B cell (primary cell): ENCODE measurements at regions not wholly inside any gene's neighbourhood (a gene's known extent, or its start where the extent isn't known, plus 50 kb on each side); places are given as distances from the start of the nearest gene placed in this dataset.

Experiments used
- ATAC-seq: fragments of 200-7000 bp; cut with Tn5 transposase; one replicate; pipeline ENCODE4 v1.10.0; 2021; ENCODE audit warnings: low read depth, mild to moderate bottlenecking, moderate number of reproducible peaks, moderate library complexity
- CTCF ChIA-PET: fragments of 350-600 bp; sonication (Branson Sonifier 250); formaldehyde crosslinking; loops from one replicate; lab custom pipeline; 2021; ENCODE audit warnings: antibody characterized with exemption, inconsistent platforms; lab: Charles Lee
- POLR2A ChIA-PET: fragments of 350-600 bp; sonication (Branson Sonifier 250); formaldehyde crosslinking; loops from one replicate; lab custom pipeline; 2021; ENCODE audit warnings: antibody characterized with exemption; lab: Charles Lee
- DNase-seq: peaks from one replicate; pipeline ENCODE4 v3.0.0; 2013
- H2AFZ ChIP-seq: 2 replicates; pipeline ENCODE4 v1.6.1; 2012; ENCODE audit warnings: mild to moderate bottlenecking, low read depth, low read length; ENCODE audit not compliant: insufficient read depth, poor library complexity, severe bottlenecking
- H3K27ac ChIP-seq, 2 donors: 1 replicate in 1 of 2; 2 replicates in 1 of 2; pipeline ENCODE4 v1.5.1; 2012 to 2013; ENCODE audit warnings: low read length in 2 of 2, mild to moderate bottlenecking in 2 of 2, moderate library complexity in 1 of 2
- H3K27me3 ChIP-seq, 4 experiments: fragments of 200-600 bp in 1 of 4; sonication (generic) in 1 of 4; replicated peaks in 1 of 4; 1 replicate in 2 of 4; 2 replicates in 2 of 4; pipeline versions ENCODE4 v1.6.1 to v1.7.0; 2013 to 2016; ENCODE audit warnings: low read length in 3 of 4, mild to moderate bottlenecking in 2 of 4, mixed read lengths in 1 of 4, moderate library complexity in 1 of 4; ENCODE audit not compliant: insufficient read depth in 4 of 4, control insufficient read depth in 3 of 4; ENCODE audit errors: control extremely low read depth in 1 of 4
- H3K36me3 ChIP-seq, 2 experiments: replicated peaks in 1 of 2; 1 replicate in 1 of 2; 2 replicates in 1 of 2; pipeline versions ENCODE4 v1.6.1 to v1.7.1; 2013; ENCODE audit warnings: low read length in 1 of 2; ENCODE audit not compliant: insufficient read depth in 2 of 2, control insufficient read depth in 1 of 2; ENCODE audit errors: control extremely low read depth in 1 of 2, extremely low read depth in 1 of 2
- H3K4me1 ChIP-seq, 2 donors: fragments of 200-600 bp in 1 of 2; sonication (generic) in 1 of 2; 1 replicate in 1 of 2; 2 replicates in 1 of 2; pipeline versions ENCODE4 v1.5.1 to v1.6.1; 2013 to 2017; ENCODE audit warnings: low read length in 2 of 2; ENCODE audit not compliant: control insufficient read depth in 2 of 2, insufficient read depth in 2 of 2
- H3K4me2 ChIP-seq: replicated peaks from 2 replicates; pipeline ENCODE3; 2012; ENCODE audit warnings: mild to moderate bottlenecking, low read depth, low read length; ENCODE audit not compliant: poor library complexity, severe bottlenecking
- H3K4me3 ChIP-seq, 5 experiments: fragments of 200-600 bp in 1 of 5; sonication (generic) in 1 of 5; 1 replicate in 3 of 5; 2 replicates in 2 of 5; pipeline versions ENCODE4 v1.5.1 to v1.7.0; 2011 to 2016; ENCODE audit warnings: low read length in 4 of 5, mild to moderate bottlenecking in 4 of 5, low read depth in 2 of 5, control low read depth in 1 of 5, moderate library complexity in 1 of 5; ENCODE audit not compliant: insufficient read depth in 1 of 5; ENCODE audit errors: control extremely low read depth in 1 of 5, extremely low read depth in 1 of 5
- H3K79me2 ChIP-seq: fragments of 200-600 bp; sonication (generic); one replicate; pipeline ENCODE4 v1.6.0; 2016; ENCODE audit warnings: low read length; ENCODE audit not compliant: control insufficient read depth, insufficient read depth
- H3K9ac ChIP-seq: fragments of 200-600 bp; sonication (generic); 2 replicates; pipeline ENCODE4 v1.6.1; 2017; ENCODE audit warnings: mild to moderate bottlenecking, low read length, moderate library complexity
- H3K9me3 ChIP-seq, 3 donors: one replicate each; pipeline versions ENCODE4 v1.6.1 to v1.7.1; 2013; ENCODE audit warnings: low read length in 2 of 3; ENCODE audit not compliant: control insufficient read depth in 2 of 3, insufficient read depth in 1 of 3; ENCODE audit errors: control extremely low read depth in 1 of 3
- H4K20me1 ChIP-seq: 2 replicates; pipeline ENCODE4 v1.6.0; 2012; ENCODE audit warnings: mild to moderate bottlenecking, low read length; ENCODE audit not compliant: insufficient read depth, control insufficient read depth, poor library complexity, severe bottlenecking
- H3K27ac Mint-ChIP-seq: one replicate; pipeline ENCODE4 v1.8.0; 2021; ENCODE audit warnings: mixed read lengths
- H3K27me3 Mint-ChIP-seq: one replicate; pipeline ENCODE4 v1.8.0; 2021; ENCODE audit warnings: mixed read lengths
- H3K4me1 Mint-ChIP-seq: one replicate; pipeline ENCODE4 v1.8.0; 2021; ENCODE audit warnings: mixed read lengths
- H3K4me3 Mint-ChIP-seq: one replicate; pipeline ENCODE4 v1.8.0; 2021; ENCODE audit warnings: mixed read lengths
- H3K9me3 Mint-ChIP-seq: one replicate; pipeline ENCODE4 v1.8.0; 2022; ENCODE audit warnings: mixed read lengths; ENCODE audit not compliant: insufficient read depth
- EZH2 ChIP-seq: IDR thresholded peaks from 2 replicates; pipeline ENCODE4 v1.6.1; 2012; ENCODE audit warnings: borderline replicate concordance, low read depth, mild to moderate bottlenecking, moderate library complexity, low read length; ENCODE audit not compliant: insufficient read depth, poor library complexity, severe bottlenecking
- WGBS: methylation state at CpG from one replicate; pipeline ENCODE4 v1.1.5; 2013; ENCODE audit warnings: missing lambda C conversion rate; ENCODE audit not compliant: insufficient coverage; 5-methylcytosine and 5-hydroxymethylcytosine counted together
- intact Hi-C: fragments of 100-400 bp; cut with micrococcal nuclease; formaldehyde crosslinking; loops from one replicate; pipeline ENCODE4 v1.10.0; 2022
- TF ChIP-seq, protein P1 (sequence below): fragments of 200-600 bp; IDR thresholded peaks from one replicate; pipeline ENCODE4 v1.8.0; 2022; ENCODE audit warnings: antibody characterized with exemption, mild to moderate bottlenecking

GRCh38 chr15:89026167-89026566, 62.1 kb upstream of the ABHD2 start:
- ChIA-PET POLR2A (no interaction called here), CTCF (no interaction called here)
- Histone ChIP-seq H4K20me1 (no peaks in the 10 kb centered on the region), H3K79me2 (no peaks in the 10 kb centered on the region), H3K9ac (no peak overlapping the region), H3K4me2 (no peak overlapping the region), H3K36me3 (no peaks in the 10 kb centered on the region), H2AFZ (no peak overlapping the region), H3K27me3 (peaks cover 0 to 4% (median 0%) of the 10 kb centered on the region in 4 experiments), H3K9me3 (peaks cover 0 to 19% (median 0%) of the 10 kb centered on the region in 3 donors), H3K4me3 (no peak overlapping the region), H3K27ac (no peak overlapping the region), H3K4me1 (no peaks in the 10 kb centered on the region)
- Mint-ChIP-seq H3K27ac (no peak overlapping the region), H3K4me1 (peaks cover 3% of the 10 kb centered on the region), H3K4me3 (no peak overlapping the region), H3K9me3 (peaks cover 7% of the 10 kb centered on the region), H3K27me3 (peaks cover 17% of the 10 kb centered on the region)
- ATAC-seq (no peak), DNase-seq (no peak)
- no peak for TF ChIP-seq EZH2
- TF ChIP-seq, protein P1, sequence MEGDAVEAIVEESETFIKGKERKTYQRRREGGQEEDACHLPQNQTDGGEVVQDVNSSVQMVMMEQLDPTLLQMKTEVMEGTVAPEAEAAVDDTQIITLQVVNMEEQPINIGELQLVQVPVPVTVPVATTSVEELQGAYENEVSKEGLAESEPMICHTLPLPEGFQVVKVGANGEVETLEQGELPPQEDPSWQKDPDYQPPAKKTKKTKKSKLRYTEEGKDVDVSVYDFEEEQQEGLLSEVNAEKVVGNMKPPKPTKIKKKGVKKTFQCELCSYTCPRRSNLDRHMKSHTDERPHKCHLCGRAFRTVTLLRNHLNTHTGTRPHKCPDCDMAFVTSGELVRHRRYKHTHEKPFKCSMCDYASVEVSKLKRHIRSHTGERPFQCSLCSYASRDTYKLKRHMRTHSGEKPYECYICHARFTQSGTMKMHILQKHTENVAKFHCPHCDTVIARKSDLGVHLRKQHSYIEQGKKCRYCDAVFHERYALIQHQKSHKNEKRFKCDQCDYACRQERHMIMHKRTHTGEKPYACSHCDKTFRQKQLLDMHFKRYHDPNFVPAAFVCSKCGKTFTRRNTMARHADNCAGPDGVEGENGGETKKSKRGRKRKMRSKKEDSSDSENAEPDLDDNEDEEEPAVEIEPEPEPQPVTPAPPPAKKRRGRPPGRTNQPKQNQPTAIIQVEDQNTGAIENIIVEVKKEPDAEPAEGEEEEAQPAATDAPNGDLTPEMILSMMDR = no peak
- intact Hi-C loops = no loop called here

GRCh38 chr15:89028036-89028435, 60.2 kb upstream of the ABHD2 start:
- Mint-ChIP-seq H3K9me3 (peaks cover 7% of the 10 kb centered on the region), H3K27me3 (peaks cover 14% of the 10 kb centered on the region), H3K27ac (no peak overlapping the region), H3K4me1 (peaks cover 3% of the 10 kb centered on the region), H3K4me3 (no peak overlapping the region)
- Histone ChIP-seq H3K79me2 (no peaks in the 10 kb centered on the region), H3K27ac (no peak overlapping the region), H3K9ac (no peak overlapping the region), H3K9me3 (peaks cover 0 to 26% (median 0%) of the 10 kb centered on the region in 3 donors), H3K4me1 (no peaks in the 10 kb centered on the region), H3K36me3 (no peaks in the 10 kb centered on the region), H3K4me3 (no peak overlapping the region), H4K20me1 (no peaks in the 10 kb centered on the region), H3K27me3 (peaks cover 0 to 4% (median 0%) of the 10 kb centered on the region in 4 experiments), H2AFZ (no peak overlapping the region), H3K4me2 (no peak overlapping the region)
- ChIA-PET CTCF (no interaction called here), POLR2A (no interaction called here)
- ATAC-seq (no peak), DNase-seq (no peak)
- intact Hi-C loops = no loop called here
- WGBS = no CpG with 5 or more reads among the region's 7 CpGs
- no peak for TF ChIP-seq EZH2
- TF ChIP-seq, protein P1 = no peak
